ENCODE measurements at regions not wholly inside any gene's neighbourhood (a gene's known extent, or its start where the extent isn't known, plus 50 kb on each side); places are given as distances from the start of the nearest gene placed in this dataset.

GRCh38 chr4:14857981-14858380 is 144.3 kb upstream of the CPEB2 start:
- Histone ChIP-seq H3K9me3 (ENCODE audit: control insufficient read depth, low read depth, low read length) (no peaks in the 10 kb centered on the region), H2AFZ (ENCODE audit: control insufficient read depth, low read length) (no peak overlapping the region), H3K4me3 (ENCODE audit: control insufficient read depth in 2 of 3, extremely low read depth in 1 of 3, insufficient read depth in 2 of 3, low read depth in 1 of 3, low read length in 3 of 3) (no peak overlapping the region), H3K4me2 (ENCODE audit: control insufficient read depth, extremely low read depth, insufficient read depth, low read depth, low read length) (no peak overlapping the region), H3K9ac (ENCODE audit: control insufficient read depth, extremely low read depth, insufficient read depth, low read length) (no peak overlapping the region), H3K27me3 (ENCODE audit: control insufficient read depth, extremely low read depth, insufficient read depth, low read length) (no peaks in the 10 kb centered on the region), H3K36me3 (ENCODE audit: control insufficient read depth in 2 of 2, extremely low read depth in 1 of 2, insufficient read depth in 2 of 2, low read length in 2 of 2) (no peaks in the 10 kb centered on the region), H3K27ac (ENCODE audit: control insufficient read depth, insufficient read depth, low read length) (no peak overlapping the region), H3K4me1 (ENCODE audit: control insufficient read depth, extremely low read depth, insufficient read depth, low read length) (peaks cover 32% of the 10 kb centered on the region), H3K79me2 (ENCODE audit: control insufficient read depth, insufficient read depth, low read length) (no peaks in the 10 kb centered on the region), H3K9me1 (ENCODE audit: control insufficient read depth, extremely low read depth, insufficient read depth, low read length) (no peaks in the 10 kb centered on the region), H4K20me1 (ENCODE audit: control insufficient read depth, extremely low read depth, insufficient read depth, low read length) (no peaks in the 10 kb centered on the region)
- no peak for FAIRE-seq
- no peak for DNase-seq (ENCODE audit: low read depth, low spot score)
- dilution Hi-C loops (cut with MboI; ENCODE audit: extremely low pct_ligation_motif_present, low sequenced_read_pairs): no loop called here
- TF ChIP-seq CTCF (optimal IDR thresholded peaks at IDR 0.05 in 1 of 3, IDR thresholded peaks at IDR 0.05 in 1 of 3, conservative IDR thresholded peaks at IDR 0.05 in 1 of 3; ENCODE audit: extremely low read depth in 1 of 3, insufficient read depth in 2 of 3, low read length in 3 of 3): no peak
- no peak for TF ChIP-seq EZH2 (IDR thresholded peaks at IDR 0.05; ENCODE audit: low read length)

GRCh38 chr4:14862891-14863290 is 139.4 kb upstream of the CPEB2 start:
- no peak for FAIRE-seq
- dilution Hi-C loops (cut with MboI; ENCODE audit: extremely low pct_ligation_motif_present, low sequenced_read_pairs): no loop called here

More at GRCh38 chr4:14862891-14863290, 139.4 kb upstream of the CPEB2 start:
- no peak for TF ChIP-seq EZH2 (IDR thresholded peaks at IDR 0.05; ENCODE audit: low read length)
- no peak for TF ChIP-seq CTCF (optimal IDR thresholded peaks at IDR 0.05 in 1 of 3, IDR thresholded peaks at IDR 0.05 in 1 of 3, conservative IDR thresholded peaks at IDR 0.05 in 1 of 3; ENCODE audit: extremely low read depth in 1 of 3, insufficient read depth in 2 of 3, low read length in 3 of 3)
- H3K4me1 ChIP-seq (ENCODE audit: control insufficient read depth, extremely low read depth, insufficient read depth, low read length): no peaks in the 10 kb centered on the region
- no peaks in the 10 kb centered on the region for H3K36me3 ChIP-seq (ENCODE audit: control insufficient read depth in 2 of 2, extremely low read depth in 1 of 2, insufficient read depth in 2 of 2, low read length in 2 of 2)
- no peak overlapping the region for H3K4me2 ChIP-seq (ENCODE audit: control insufficient read depth, extremely low read depth, insufficient read depth, low read depth, low read length)
- no peaks in the 10 kb centered on the region for H3K9me1 ChIP-seq (ENCODE audit: control insufficient read depth, extremely low read depth, insufficient read depth, low read length)
- no peaks in the 10 kb centered on the region for H4K20me1 ChIP-seq (ENCODE audit: control insufficient read depth, extremely low read depth, insufficient read depth, low read length)
- no peak overlapping the region for H3K9ac ChIP-seq (ENCODE audit: control insufficient read depth, extremely low read depth, insufficient read depth, low read length)
- H2AFZ ChIP-seq (ENCODE audit: control insufficient read depth, low read length): no peak overlapping the region
- no peak overlapping the region for H3K27ac ChIP-seq (ENCODE audit: control insufficient read depth, insufficient read depth, low read length)
- no peaks in the 10 kb centered on the region for H3K9me3 ChIP-seq (ENCODE audit: control insufficient read depth, low read depth, low read length)
- H3K27me3 ChIP-seq (ENCODE audit: control insufficient read depth, extremely low read depth, insufficient read depth, low read length): no peaks in the 10 kb centered on the region
- H3K4me3 ChIP-seq (ENCODE audit: control insufficient read depth in 2 of 3, extremely low read depth in 1 of 3, insufficient read depth in 2 of 3, low read depth in 1 of 3, low read length in 3 of 3): no peak overlapping the region
- H3K79me2 ChIP-seq (ENCODE audit: control insufficient read depth, insufficient read depth, low read length): no peaks in the 10 kb centered on the region
- DNase-seq (ENCODE audit: low read depth, low spot score): no peak
